Caki2 (cell line): ENCODE measurements at regions not wholly inside any gene's neighbourhood (a gene's known extent, or its start where the extent isn't known, plus 50 kb on each side); places are given as distances from the start of the nearest gene placed in this dataset.

Experiments used
- DNase-seq: peaks from one replicate; pipeline ENCODE4 v3.0.0-alpha.2; 2015; ENCODE audit warnings: low read depth
- in situ Hi-C: cut with HindIII; loops from 2 replicates; pipeline ENCODE4 v1.10.0; 2016; ENCODE audit warnings: low sequenced_read_pairs, low pct_unique_long_range_greater_than_20kb, mixed read lengths

- in situ Hi-C loops: no loop called here
- DNase-seq: no peak
Observed at GRCh38 chr6:170183521-170183920, 107.4 kb downstream of the DLL1 start.

- in situ Hi-C loops: no loop called here
- DNase-seq: no peak
Observed at GRCh38 chr6:170182781-170183120, 108.1 kb downstream of the DLL1 start.

- in situ Hi-C loops: no loop called here
- DNase-seq: no peak
Observed at GRCh38 chr6:170182093-170182780, 108.6 kb downstream of the DLL1 start.

- in situ Hi-C loops: no loop called here
Observed at GRCh38 chr6:170181338-170181690, 109.6 kb downstream of the DLL1 start.

GRCh38 chr6:170180671-170181337 lies 110.1 kb downstream of the DLL1 start:
- DNase-seq: no peak
- in situ Hi-C loops: no loop called here

More at GRCh38 chr6:170181338-170181690, 109.6 kb downstream of the DLL1 start:
- no peak for DNase-seq

- no peak for DNase-seq
- in situ Hi-C loops: no loop called here
Observed at GRCh38 chr6:170179616-170180324, 111.1 kb downstream of the DLL1 start.

- DNase-seq: no peak
- in situ Hi-C loops: no loop called here
Observed at GRCh38 chr6:170178561-170179477, 112.1 kb downstream of the DLL1 start.

GRCh38 chr6:170177772-170178560 lies 112.9 kb downstream of the DLL1 start:
- no peak for DNase-seq
- in situ Hi-C loops: no loop called here

GRCh38 chr6:170176898-170177771 lies 113.7 kb downstream of the DLL1 start:
- in situ Hi-C loops: no loop called here
- DNase-seq: no peak

- in situ Hi-C loops: no loop called here
Observed at GRCh38 chr6:170176136-170176897, 114.6 kb downstream of the DLL1 start.

GRCh38 chr6:170175644-170176135 lies 115.2 kb downstream of the DLL1 start:
- DNase-seq: no peak
- in situ Hi-C loops: no loop called here

More at GRCh38 chr6:170176136-170176897, 114.6 kb downstream of the DLL1 start:
- no peak for DNase-seq

- no peak for DNase-seq
- in situ Hi-C loops: no loop called here
Observed at GRCh38 chr6:170174771-170175643, 115.9 kb downstream of the DLL1 start.

GRCh38 chr6:170174124-170174770 lies 116.6 kb downstream of the DLL1 start:
- no peak for DNase-seq
- in situ Hi-C loops: no loop called here

GRCh38 chr6:170173335-170173881 lies 117.5 kb downstream of the DLL1 start:
- in situ Hi-C loops: no loop called here
- no peak for DNase-seq
